D721Med (cell line): ENCODE measurements at regions not wholly inside any gene's neighbourhood (a gene's known extent, or its start where the extent isn't known, plus 50 kb on each side); places are given as distances from the start of the nearest gene placed in this dataset.
"Not testable (repeated sequence)": the region's sequence is repeated elsewhere in the genome, so short reads cannot be mapped to it uniquely, and the experiment has no call there.

Experiments used
- DNase-seq: peaks from one replicate; pipeline ENCODE4 v3.0.0; 2011; ENCODE audit warnings: low spot score; ENCODE audit not compliant: insufficient read length
- FAIRE-seq: peaks from 2 replicates; lab custom pipeline; 2011; peaks lifted over from hg19 to GRCh38; lab: Jason Lieb, UNC
- CTCF ChIP-seq: IDR thresholded peaks from 2 replicates; pipeline ENCODE4 v1.5.1; 2012; ENCODE audit warnings: mild to moderate bottlenecking, control low read depth; ENCODE audit not compliant: insufficient read depth; ENCODE audit errors: missing control alignments

- no peak for DNase-seq
- FAIRE-seq = no peak
- no peak for TF ChIP-seq CTCF
These were observed 320.1 kb upstream of the PPARGC1A start for GRCh38 chr4:24209906-24210305.

GRCh38 chr4:24209131-24209530 lies 319.3 kb upstream of the PPARGC1A start:
- no peak for DNase-seq
- no peak for TF ChIP-seq CTCF

GRCh38 chr4:24208691-24209090 lies 318.8 kb upstream of the PPARGC1A start:
- FAIRE-seq (no peak), DNase-seq (no peak)
- no peak for TF ChIP-seq CTCF

More at GRCh38 chr4:24209131-24209530, 319.3 kb upstream of the PPARGC1A start:
- FAIRE-seq = no peak

DNA sequence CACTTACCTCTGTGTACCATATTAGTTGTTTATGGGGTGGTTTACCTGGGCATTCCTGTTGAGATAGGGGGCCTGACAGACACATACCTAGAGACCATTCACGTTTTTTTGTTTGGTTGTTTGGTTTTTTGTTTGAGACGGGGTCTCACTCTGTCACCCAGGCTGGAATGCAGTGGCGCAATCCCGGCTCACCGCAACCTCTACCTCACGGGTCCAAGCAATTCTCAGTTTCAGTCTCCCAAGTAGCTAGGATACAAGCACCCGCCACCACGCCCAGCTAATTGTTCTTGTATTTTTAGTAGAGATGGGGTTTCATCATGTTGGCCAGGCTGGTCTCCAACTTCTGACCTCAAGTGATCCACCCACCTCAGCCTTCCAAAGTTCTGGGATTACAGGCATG lies 314.9 kb upstream of the PPARGC1A start:
- FAIRE-seq, DNase-seq: not testable (repeated sequence)

- FAIRE-seq = no peak
- DNase-seq = no peak
- TF ChIP-seq CTCF = no peak
These were observed 314.1 kb upstream of the PPARGC1A start for GRCh38 chr4:24203926-24204325.

DNA sequence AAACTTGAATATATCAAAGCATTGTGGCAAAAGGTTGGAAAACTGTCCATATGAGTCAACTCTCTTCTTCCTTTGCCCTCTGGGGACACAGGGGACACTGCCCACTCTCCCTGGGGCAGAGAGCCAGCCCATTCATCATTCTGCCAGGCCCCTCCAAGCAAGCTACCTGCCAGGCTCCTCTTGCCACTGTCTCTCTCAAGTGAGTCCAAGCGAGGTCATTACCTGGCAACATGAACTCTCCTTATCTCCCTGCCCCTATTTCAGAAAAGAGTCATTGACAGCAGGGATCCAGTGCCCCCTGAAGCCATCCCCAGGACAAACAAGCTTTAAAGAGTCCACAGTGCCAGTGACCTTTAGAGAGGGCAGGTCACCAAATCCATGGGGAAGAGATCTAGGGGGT lies 312.7 kb upstream of the PPARGC1A start:
- TF ChIP-seq CTCF = no peak
- no peak for DNase-seq
- no peak for FAIRE-seq

DNA sequence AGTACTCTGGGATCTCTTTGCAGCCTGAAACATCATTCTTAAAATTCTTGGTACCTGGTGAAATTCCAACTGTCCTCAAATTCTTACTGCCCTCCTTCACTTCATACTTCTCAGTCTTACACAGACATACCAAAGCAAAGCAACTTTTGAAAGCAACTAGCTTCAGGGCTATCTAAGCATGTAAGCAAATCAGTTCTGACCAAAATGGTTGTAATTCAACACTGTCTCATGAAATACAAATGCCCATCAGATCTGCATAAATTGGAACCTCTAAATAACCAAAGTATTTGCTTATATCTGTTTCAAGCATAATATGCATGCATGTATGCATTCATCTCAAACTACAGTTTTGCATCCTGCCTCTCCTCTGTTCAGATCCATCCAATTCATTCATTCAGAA lies 308.1 kb upstream of the PPARGC1A start:
- no peak for FAIRE-seq
- DNase-seq = no peak
- no peak for TF ChIP-seq CTCF

DNA sequence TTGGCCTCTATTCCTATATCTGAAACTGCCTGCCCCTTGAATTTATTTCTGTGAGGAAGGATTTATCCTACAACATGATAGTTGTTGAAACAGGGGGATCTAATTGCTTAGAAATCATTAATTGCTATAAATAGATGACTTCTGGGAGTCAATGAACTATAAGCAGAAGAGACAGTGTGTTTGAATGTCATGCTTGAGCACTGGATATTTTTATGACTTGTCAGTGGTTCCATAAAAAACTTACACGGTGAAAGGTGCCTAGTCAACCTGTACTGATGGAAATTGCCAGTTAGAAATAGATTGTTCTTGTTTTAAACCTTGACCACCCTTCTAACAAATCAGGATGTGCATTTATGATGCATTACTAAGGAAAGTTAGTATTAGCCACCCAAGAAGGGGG lies 306.9 kb upstream of the PPARGC1A start:
- no peak for TF ChIP-seq CTCF
- no peak for FAIRE-seq
- no peak for DNase-seq
